ENCODE measurements at regions not wholly inside any gene's neighbourhood (a gene's known extent, or its start where the extent isn't known, plus 50 kb on each side); places are given as distances from the start of the nearest gene placed in this dataset.

- no peak for DNase-seq (ENCODE audit: low spot score)
- no TSS peak for BruUV-seq (replicated peaks)
- no peaks in the 10 kb centered on the region for H3K9me3 ChIP-seq (ENCODE audit: low read length)
- in situ Hi-C loops (cut with HindIII; ENCODE audit: extremely low pct_ligation_motif_present, low pct_unique_long_range_greater_than_20kb) (no loop called here), intact Hi-C loops (cut with micrococcal nuclease; ENCODE audit: unreplicated experiment) (no loop called here)
- no peak for FAIRE-seq
- H3K4me2 ChIP-seq (ENCODE audit: low read depth, low read length), result no peak overlapping the region
- no peaks in the 10 kb centered on the region for H3K4me1 ChIP-seq (ENCODE audit: insufficient read depth, low read length)
- no peaks in the 10 kb centered on the region for H3K36me3 ChIP-seq (replicated peaks in 1 of 2; ENCODE audit: control insufficient read depth in 1 of 2, insufficient read depth in 2 of 2, low read length in 2 of 2)
- CTCF ChIA-PET (ENCODE audit: low intra/inter-chr PET ratio, low total read pairs), result no interaction called here
- no peak overlapping the region for H3K27ac ChIP-seq (ENCODE audit: extremely low read length, insufficient read depth, low read length)
- POLR2A ChIA-PET, result no interaction called here
- H3K79me2 ChIP-seq (ENCODE audit: insufficient read depth, low read length), result no peaks in the 10 kb centered on the region
- TF ChIP-seq MTERF4 (CRISPR knock-in tag; IDR thresholded peaks at IDR 0.05) (no peak), CSRNP2 (CRISPR knock-in tag; conservative IDR thresholded peaks at IDR 0.05; ENCODE audit: low read depth) (no peak), ZNF547 (CRISPR knock-in tag; IDR thresholded peaks at IDR 0.05) (no peak), THYN1 (CRISPR knock-in tag; IDR thresholded peaks at IDR 0.05; ENCODE audit: borderline replicate concordance, low read depth) (no peak), ZNF879 (CRISPR knock-in tag; IDR thresholded peaks at IDR 0.05) (no peak), ZBED4 (CRISPR knock-in tag; IDR thresholded peaks at IDR 0.05; ENCODE audit: borderline replicate concordance) (no peak), ZFY (CRISPR knock-in tag; IDR thresholded peaks at IDR 0.05) (no peak), SMAD1 (CRISPR knock-in tag; IDR thresholded peaks at IDR 0.05; ENCODE audit: borderline replicate concordance, low read depth) (no peak), HDAC2 (CRISPR knock-in tag; IDR thresholded peaks at IDR 0.05) (no peak), RNF219 (CRISPR knock-in tag; IDR thresholded peaks at IDR 0.05) (no peak), DPF2 (CRISPR knock-in tag; IDR thresholded peaks at IDR 0.05; ENCODE audit: borderline replicate concordance, low read depth) (no peak), YY1 (IDR thresholded peaks at IDR 0.05; ENCODE audit: insufficient read depth, insufficient replicate concordance, low read depth, low read length) (no peak), MTA1 (CRISPR knock-in tag; IDR thresholded peaks at IDR 0.05; ENCODE audit: borderline replicate concordance) (no peak), GRHL1 (CRISPR knock-in tag; conservative IDR thresholded peaks at IDR 0.05) (no peak)
- no peak overlapping the region for H3K9ac ChIP-seq (ENCODE audit: insufficient read depth, low read depth, low read length)
- 0% methylated on average over 1 of the region's 1 CpG for WGBS (ENCODE audit: low lambda C conversion rate)
- no peak overlapping the region for H2AFZ ChIP-seq (ENCODE audit: low read length)
- H3K27me3 ChIP-seq (ENCODE audit: control insufficient read depth in 1 of 2, insufficient read depth in 2 of 2, low read length in 2 of 2), result no peaks in the 10 kb centered on the region
- no peak overlapping the region for H3K4me3 ChIP-seq (replicated peaks in 1 of 3; ENCODE audit: insufficient read depth in 1 of 3, low read depth in 2 of 3, low read length in 3 of 3)
- no peak for ATAC-seq
- no peaks in the 10 kb centered on the region for H4K20me1 ChIP-seq (ENCODE audit: insufficient read depth, low read length)
These were observed 57.1 kb upstream of the FUT9 start for GRCh38 chr6:95958686-95959085.

Measured in HepG2 (cell line).